IPS-NIHi7 (cell line): ENCODE measurements at regions not wholly inside any gene's neighbourhood (a gene's known extent, or its start where the extent isn't known, plus 50 kb on each side); places are given as distances from the start of the nearest gene placed in this dataset.

ENCODE experiments used
- DNase-seq: peaks from one replicate; pipeline ENCODE4 v3.0.0; 2012; ENCODE audit warnings: mixed read lengths; ENCODE audit errors: extremely low spot score

GRCh38 chr18:60134806-60135205 is 235.0 kb downstream of the PMAIP1 start:
- no peak for DNase-seq

- no peak for DNase-seq
These were observed 230.5 kb downstream of the PMAIP1 start for GRCh38 chr18:60130284-60130683.

GRCh38 chr18:60123031-60123430 is 223.2 kb downstream of the PMAIP1 start:
- no peak for DNase-seq

GRCh38 chr18:60122339-60122738 is 222.5 kb downstream of the PMAIP1 start:
- no peak for DNase-seq

GRCh38 chr18:60120231-60120750 is 220.5 kb downstream of the PMAIP1 start:
- no peak for DNase-seq

- peak; percentile 22 for DNase-seq
These were observed 217.5 kb downstream of the PMAIP1 start for GRCh38 chr18:60117321-60117720.

GRCh38 chr18:60113396-60113795 is 213.6 kb downstream of the PMAIP1 start:
- no peak for DNase-seq

- no peak for DNase-seq
These were observed 212.6 kb downstream of the PMAIP1 start for GRCh38 chr18:60112369-60112768.

GRCh38 chr18:60111525-60111924 is 211.7 kb downstream of the PMAIP1 start:
- DNase-seq: no peak

GRCh38 chr18:60110836-60111235 is 211.0 kb downstream of the PMAIP1 start:
- DNase-seq: no peak

- no peak for DNase-seq
These were observed 201.0 kb downstream of the PMAIP1 start for GRCh38 chr18:60100778-60101177.

GRCh38 chr18:60099709-60100108 is 199.9 kb downstream of the PMAIP1 start:
- no peak for DNase-seq

GRCh38 chr18:60096428-60096827 is 196.6 kb downstream of the PMAIP1 start:
- DNase-seq: no peak

GRCh38 chr18:60092073-60092472 is 192.3 kb downstream of the PMAIP1 start:
- no peak for DNase-seq

GRCh38 chr18:60090170-60090569 is 190.4 kb downstream of the PMAIP1 start:
- peak; percentile 61 for DNase-seq

- no peak for DNase-seq
These were observed 183.0 kb downstream of the PMAIP1 start for GRCh38 chr18:60082790-60083189.

- no peak for DNase-seq
These were observed 182.5 kb downstream of the PMAIP1 start for GRCh38 chr18:60082282-60082681.

- no peak for DNase-seq
These were observed 175.7 kb downstream of the PMAIP1 start for GRCh38 chr18:60075477-60075876.

GRCh38 chr18:60070631-60071030 is 170.8 kb downstream of the PMAIP1 start:
- no peak for DNase-seq

- DNase-seq: peak; percentile 22
These were observed 169.3 kb downstream of the PMAIP1 start for GRCh38 chr18:60069145-60069544.

- peak; percentile 38 for DNase-seq
These were observed 167.8 kb downstream of the PMAIP1 start for GRCh38 chr18:60067426-60068210.

- no peak for DNase-seq
These were observed 166.6 kb downstream of the PMAIP1 start for GRCh38 chr18:60066219-60066975.

GRCh38 chr18:60064271-60064670 is 164.5 kb downstream of the PMAIP1 start:
- no peak for DNase-seq
